ENCODE measurements at regions not wholly inside any gene's neighbourhood (a gene's known extent, or its start where the extent isn't known, plus 50 kb on each side); places are given as distances from the start of the nearest gene placed in this dataset.

GRCh38 chr1:73953186-73953585 lies 244.8 kb downstream of the LRRIQ3 start:
- TF ChIP-seq CTCF (IDR thresholded peaks at IDR 0.05): no peak
- no peak for TF ChIP-seq POLR2A (IDR thresholded peaks at IDR 0.05)
- no peak for TF ChIP-seq EP300 (IDR thresholded peaks at IDR 0.05)

Data from ovary (tissue), 3 donors.